HG03521 (cell line): ENCODE measurements at regions not wholly inside any gene's neighbourhood (a gene's known extent, or its start where the extent isn't known, plus 50 kb on each side); places are given as distances from the start of the nearest gene placed in this dataset.

Experiments used
- ATAC-seq: cut with Tn5 transposase; IDR thresholded peaks from one replicate; pipeline ENCODE4 v1.9.1; 2021; ENCODE audit warnings: mild to moderate bottlenecking, moderate library complexity; ENCODE audit not compliant: unreplicated experiment

- ATAC-seq = no peak
These were observed 703.0 kb downstream of the TMEM182 start for GRCh38 chr2:103464831-103465230.

- ATAC-seq = no peak
These were observed 708.0 kb downstream of the TMEM182 start for GRCh38 chr2:103469800-103470199.

- no peak for ATAC-seq
These were observed 723.1 kb downstream of the TMEM182 start for GRCh38 chr2:103484906-103485305.

- ATAC-seq = no peak
These were observed 735.0 kb downstream of the TMEM182 start for GRCh38 chr2:103496850-103497249.

GRCh38 chr2:103506812-103507211 is 745.0 kb downstream of the TMEM182 start:
- no peak for ATAC-seq

- ATAC-seq = no peak
These were observed 750.6 kb downstream of the TMEM182 start for GRCh38 chr2:103512442-103512841.

GRCh38 chr2:103520547-103520946 is 758.7 kb downstream of the TMEM182 start:
- ATAC-seq = no peak

GRCh38 chr2:103525756-103526155 is 763.9 kb downstream of the TMEM182 start:
- ATAC-seq = no peak

GRCh38 chr2:103526757-103527156 is 764.9 kb downstream of the TMEM182 start:
- no peak for ATAC-seq

GRCh38 chr2:103527278-103527677 is 765.4 kb downstream of the TMEM182 start:
- ATAC-seq = no peak

- ATAC-seq = no peak
These were observed 768.1 kb downstream of the TMEM182 start for GRCh38 chr2:103529798-103530502.

GRCh38 chr2:103552775-103553174 is 790.9 kb downstream of the TMEM182 start:
- no peak for ATAC-seq

GRCh38 chr2:103594823-103595222 is 833.0 kb downstream of the TMEM182 start:
- no peak for ATAC-seq

GRCh38 chr2:103605071-103605780 is 843.4 kb downstream of the TMEM182 start:
- ATAC-seq = no peak

- no peak for ATAC-seq
These were observed 853.8 kb downstream of the TMEM182 start for GRCh38 chr2:103615611-103616105.

GRCh38 chr2:103616891-103617290 is 855.1 kb downstream of the TMEM182 start:
- no peak for ATAC-seq

GRCh38 chr2:103618112-103618511 is 856.3 kb downstream of the TMEM182 start:
- no peak for ATAC-seq

- ATAC-seq = no peak
These were observed 865.5 kb downstream of the TMEM182 start for GRCh38 chr2:103627301-103627700.

GRCh38 chr2:103638978-103639377 is 877.1 kb downstream of the TMEM182 start:
- no peak for ATAC-seq

- ATAC-seq = no peak
These were observed 894.7 kb downstream of the TMEM182 start for GRCh38 chr2:103656558-103656957.

GRCh38 chr2:103660519-103660918 is 898.7 kb downstream of the TMEM182 start:
- no peak for ATAC-seq

GRCh38 chr2:103660947-103661346 is 899.1 kb downstream of the TMEM182 start:
- no peak for ATAC-seq
